ENCODE measurements at regions not wholly inside any gene's neighbourhood (a gene's known extent, or its start where the extent isn't known, plus 50 kb on each side); places are given as distances from the start of the nearest gene placed in this dataset.

DNA sequence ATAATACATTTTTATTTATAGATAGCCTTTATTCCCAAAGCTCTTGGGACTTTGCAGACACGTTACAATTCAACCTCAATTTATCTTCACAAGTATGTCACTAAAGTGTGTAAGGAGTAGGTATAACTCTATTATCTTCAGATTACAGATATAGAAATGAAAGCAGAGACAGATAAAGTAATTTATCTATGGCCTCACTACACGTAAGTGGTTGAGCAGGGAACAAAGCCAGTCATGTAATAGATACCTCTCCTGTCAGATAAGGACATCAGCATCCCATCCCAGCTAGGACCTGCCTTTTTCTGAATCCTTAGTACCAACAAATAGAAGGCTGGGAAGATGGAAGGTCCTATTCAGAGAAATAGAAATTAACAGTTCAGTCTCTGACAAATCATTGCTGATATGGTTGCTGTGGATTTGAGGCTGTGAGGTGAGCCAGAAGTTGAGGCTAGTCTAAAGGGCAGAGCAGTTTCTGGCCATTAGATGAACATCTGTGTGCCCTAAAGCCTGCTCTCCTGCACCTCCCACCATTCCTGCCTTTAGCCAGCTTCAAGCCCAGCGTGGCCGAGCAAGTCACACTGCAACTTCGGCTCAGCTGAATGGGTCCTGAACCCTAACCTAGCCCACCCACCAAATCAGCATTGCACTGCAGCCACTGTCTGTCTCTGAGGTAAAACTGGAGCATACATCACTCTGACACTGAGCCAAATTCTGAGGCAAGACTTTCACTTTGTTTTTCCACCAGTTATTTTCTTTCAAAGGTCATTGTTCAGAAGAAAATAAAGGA, 71.1 kb upstream of the PLEKHA5 start:
- H3K27ac ChIP-seq (ENCODE audit: low read depth, low read length), result no peak overlapping the region
- H3K9me3 ChIP-seq (ENCODE audit: low read length), result no peaks in the 10 kb centered on the region
- H3K9ac ChIP-seq (ENCODE audit: low read length), result no peak overlapping the region
- H3K36me3 ChIP-seq (ENCODE audit: insufficient read depth, low read length), result no peaks in the 10 kb centered on the region
- H3K4me3 ChIP-seq (ENCODE audit: low read depth in 1 of 2, low read length in 2 of 2), result no peak overlapping the region
- no peaks in the 10 kb centered on the region for H3K27me3 ChIP-seq (ENCODE audit: control insufficient read depth in 1 of 2, insufficient read depth in 2 of 2, low read length in 2 of 2)
- no peaks in the 10 kb centered on the region for H3K4me1 ChIP-seq (ENCODE audit: insufficient read depth, low read length)

DNA sequence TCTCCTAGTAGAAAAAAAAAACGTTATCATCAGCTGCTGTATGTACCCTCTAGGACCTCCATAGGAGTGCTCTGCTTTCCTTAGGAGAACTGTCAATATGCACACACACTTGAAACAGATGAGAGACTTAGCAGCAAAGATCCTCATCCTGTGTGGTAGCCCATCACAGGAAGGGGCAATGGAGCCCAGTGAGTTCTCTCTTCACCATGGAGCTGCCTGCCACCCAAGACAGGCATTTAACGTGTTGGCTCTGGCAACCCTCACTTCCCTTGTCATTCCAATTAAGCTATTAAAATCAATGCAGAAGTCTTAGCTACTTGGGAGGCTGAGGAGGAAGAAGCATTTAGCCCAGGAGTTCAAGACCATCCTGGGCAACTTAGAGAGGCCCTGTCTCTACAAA, 64.8 kb upstream of the PLEKHA5 start:
- Histone ChIP-seq H3K27ac (ENCODE audit: low read depth, low read length) (no peak overlapping the region), H3K4me3 (ENCODE audit: low read depth in 1 of 2, low read length in 2 of 2) (no peak overlapping the region), H3K27me3 (ENCODE audit: control insufficient read depth in 1 of 2, insufficient read depth in 2 of 2, low read length in 2 of 2) (no peaks in the 10 kb centered on the region), H3K36me3 (ENCODE audit: insufficient read depth, low read length) (no peaks in the 10 kb centered on the region), H3K9ac (ENCODE audit: low read length) (no peak overlapping the region), H3K4me1 (ENCODE audit: insufficient read depth, low read length) (no peaks in the 10 kb centered on the region), H3K9me3 (ENCODE audit: low read length) (no peaks in the 10 kb centered on the region)

DNA sequence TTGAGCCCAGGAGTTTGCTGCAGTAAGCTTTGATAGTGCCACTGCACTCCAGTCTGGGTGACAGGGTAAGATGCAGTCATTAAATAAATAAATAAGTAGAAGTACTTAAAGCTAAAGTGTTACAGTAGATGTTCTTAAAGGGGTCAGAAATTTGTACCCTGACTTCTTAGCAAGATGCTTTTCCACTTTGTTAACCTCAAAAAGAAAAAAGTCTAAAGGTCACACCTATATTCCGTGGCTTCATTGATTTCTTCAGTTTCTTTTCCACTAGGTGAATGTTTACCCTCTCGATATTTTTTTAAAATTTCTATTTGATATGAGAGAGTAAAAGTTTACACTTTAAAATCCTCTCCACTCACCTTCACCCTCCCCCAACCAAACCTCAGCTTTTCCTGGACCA, 64.3 kb upstream of the PLEKHA5 start:
- no peaks in the 10 kb centered on the region for H3K27me3 ChIP-seq (ENCODE audit: control insufficient read depth in 1 of 2, insufficient read depth in 2 of 2, low read length in 2 of 2)
- H3K36me3 ChIP-seq (ENCODE audit: insufficient read depth, low read length), result no peaks in the 10 kb centered on the region
- H3K4me3 ChIP-seq (ENCODE audit: low read depth in 1 of 2, low read length in 2 of 2), result no peak overlapping the region
- no peak overlapping the region for H3K9ac ChIP-seq (ENCODE audit: low read length)
- H3K4me1 ChIP-seq (ENCODE audit: insufficient read depth, low read length), result no peaks in the 10 kb centered on the region
- H3K27ac ChIP-seq (ENCODE audit: low read depth, low read length), result no peak overlapping the region
- no peaks in the 10 kb centered on the region for H3K9me3 ChIP-seq (ENCODE audit: low read length)

DNA sequence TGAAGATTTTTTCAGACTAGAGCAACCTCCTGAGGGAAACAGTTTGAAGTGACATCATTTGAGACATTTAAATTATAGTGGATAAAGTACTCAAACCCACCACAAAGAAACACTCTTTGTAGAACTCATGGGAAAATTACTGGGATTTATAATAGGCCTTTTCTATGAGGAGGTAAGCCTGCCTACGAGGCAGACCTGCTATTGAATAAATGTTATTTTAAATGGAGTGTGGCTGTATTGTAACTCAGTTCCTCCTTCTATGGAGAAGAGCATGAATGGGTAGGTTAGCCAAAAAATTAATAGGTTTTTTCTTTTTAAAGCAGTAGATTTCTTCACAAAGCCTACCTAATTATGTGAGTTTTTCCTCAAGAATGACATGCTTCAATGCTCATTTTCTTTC, 63.7 kb upstream of the PLEKHA5 start:
- H3K9ac ChIP-seq (ENCODE audit: low read length), result no peak overlapping the region
- H3K27me3 ChIP-seq (ENCODE audit: control insufficient read depth in 1 of 2, insufficient read depth in 2 of 2, low read length in 2 of 2), result no peaks in the 10 kb centered on the region
- no peak overlapping the region for H3K27ac ChIP-seq (ENCODE audit: low read depth, low read length)
- no peaks in the 10 kb centered on the region for H3K36me3 ChIP-seq (ENCODE audit: insufficient read depth, low read length)
- H3K4me3 ChIP-seq (ENCODE audit: low read depth in 1 of 2, low read length in 2 of 2), result no peak overlapping the region
- H3K4me1 ChIP-seq (ENCODE audit: insufficient read depth, low read length), result no peaks in the 10 kb centered on the region
- H3K9me3 ChIP-seq (ENCODE audit: low read length), result no peaks in the 10 kb centered on the region

DNA sequence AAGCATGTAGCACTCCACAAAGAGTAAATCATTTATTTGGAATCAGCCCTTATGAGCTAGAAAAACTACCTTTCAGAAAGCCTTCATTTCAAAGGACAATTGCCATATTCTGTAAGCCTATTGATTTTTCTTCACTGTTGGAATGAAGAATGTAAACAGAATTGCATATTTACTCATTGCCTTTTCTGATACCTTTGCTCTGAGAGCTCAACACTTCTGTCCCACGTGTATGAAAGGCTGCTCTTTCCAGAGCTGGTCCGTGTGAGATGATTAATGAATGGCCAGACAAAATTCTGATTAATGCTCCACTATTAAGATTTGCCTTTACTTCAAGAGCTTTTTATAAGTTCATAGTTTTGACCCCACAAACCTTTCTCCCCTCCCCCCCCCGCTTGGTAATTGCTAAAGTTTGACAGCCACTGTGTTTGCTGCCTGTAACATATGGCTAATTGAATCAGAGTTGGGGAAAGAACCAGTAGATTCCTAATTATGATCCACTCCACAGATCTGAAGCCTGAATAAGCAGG, 63.0 kb upstream of the PLEKHA5 start:
- Histone ChIP-seq H3K9me3 (ENCODE audit: low read length) (no peaks in the 10 kb centered on the region), H3K36me3 (ENCODE audit: insufficient read depth, low read length) (no peaks in the 10 kb centered on the region), H3K4me1 (ENCODE audit: insufficient read depth, low read length) (no peaks in the 10 kb centered on the region), H3K27me3 (ENCODE audit: control insufficient read depth in 1 of 2, insufficient read depth in 2 of 2, low read length in 2 of 2) (no peaks in the 10 kb centered on the region), H3K27ac (ENCODE audit: low read depth, low read length) (no peak overlapping the region), H3K9ac (ENCODE audit: low read length) (no peak overlapping the region), H3K4me3 (ENCODE audit: low read depth in 1 of 2, low read length in 2 of 2) (no peak overlapping the region)

DNA sequence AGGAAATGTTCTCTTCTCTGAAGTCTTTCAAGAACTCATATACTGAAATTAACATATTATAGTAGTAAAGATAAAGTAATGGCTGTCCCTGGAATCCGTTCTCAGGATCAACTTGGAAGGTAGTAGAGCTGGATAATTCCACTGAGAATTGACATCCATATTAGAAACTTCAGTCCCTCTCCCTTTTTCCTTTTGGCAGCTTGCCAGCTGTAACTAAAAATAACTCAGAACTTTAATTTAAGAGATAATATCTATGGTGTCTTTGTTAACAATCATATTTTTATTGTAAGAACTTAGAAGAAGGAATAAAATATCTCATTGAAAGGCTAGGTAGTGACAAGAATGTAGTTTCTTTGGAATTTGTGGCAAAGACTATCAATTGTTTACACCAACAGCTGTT, 61.4 kb upstream of the PLEKHA5 start:
- H3K4me3 ChIP-seq (ENCODE audit: low read depth in 1 of 2, low read length in 2 of 2), result no peak overlapping the region
- no peaks in the 10 kb centered on the region for H3K36me3 ChIP-seq (ENCODE audit: insufficient read depth, low read length)
- H3K9me3 ChIP-seq (ENCODE audit: low read length), result no peaks in the 10 kb centered on the region
- H3K4me1 ChIP-seq (ENCODE audit: insufficient read depth, low read length), result no peaks in the 10 kb centered on the region
- H3K9ac ChIP-seq (ENCODE audit: low read length), result no peak overlapping the region
- H3K27me3 ChIP-seq (ENCODE audit: control insufficient read depth in 1 of 2, insufficient read depth in 2 of 2, low read length in 2 of 2), result no peaks in the 10 kb centered on the region
- no peak overlapping the region for H3K27ac ChIP-seq (ENCODE audit: low read depth, low read length)

DNA sequence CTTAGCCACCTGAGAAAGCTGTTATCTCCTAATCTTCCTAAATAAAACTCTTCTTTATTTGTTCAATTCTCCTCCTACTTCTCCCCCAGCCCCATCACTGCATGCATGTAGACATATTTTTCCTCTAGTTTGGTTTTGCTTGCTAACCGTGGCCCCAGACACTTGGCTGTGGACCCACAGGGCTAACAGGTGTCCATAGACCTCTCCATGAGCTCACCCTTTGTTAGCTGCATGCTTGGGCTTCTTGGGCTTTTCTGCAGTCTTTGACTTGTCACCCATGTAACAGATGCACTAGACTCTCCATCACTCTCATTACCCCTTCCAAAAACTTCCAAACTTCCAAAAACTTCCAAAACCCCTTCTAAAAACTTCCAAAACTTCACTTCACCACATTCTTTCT, 59.2 kb upstream of the PLEKHA5 start:
- Histone ChIP-seq H3K36me3 (ENCODE audit: insufficient read depth, low read length) (no peaks in the 10 kb centered on the region), H3K9me3 (ENCODE audit: low read length) (no peaks in the 10 kb centered on the region), H3K27ac (ENCODE audit: low read depth, low read length) (no peak overlapping the region), H3K4me3 (ENCODE audit: low read depth in 1 of 2, low read length in 2 of 2) (no peak overlapping the region), H3K27me3 (ENCODE audit: control insufficient read depth in 1 of 2, insufficient read depth in 2 of 2, low read length in 2 of 2) (no peaks in the 10 kb centered on the region), H3K4me1 (ENCODE audit: insufficient read depth, low read length) (no peaks in the 10 kb centered on the region), H3K9ac (ENCODE audit: low read length) (no peak overlapping the region)

DNA sequence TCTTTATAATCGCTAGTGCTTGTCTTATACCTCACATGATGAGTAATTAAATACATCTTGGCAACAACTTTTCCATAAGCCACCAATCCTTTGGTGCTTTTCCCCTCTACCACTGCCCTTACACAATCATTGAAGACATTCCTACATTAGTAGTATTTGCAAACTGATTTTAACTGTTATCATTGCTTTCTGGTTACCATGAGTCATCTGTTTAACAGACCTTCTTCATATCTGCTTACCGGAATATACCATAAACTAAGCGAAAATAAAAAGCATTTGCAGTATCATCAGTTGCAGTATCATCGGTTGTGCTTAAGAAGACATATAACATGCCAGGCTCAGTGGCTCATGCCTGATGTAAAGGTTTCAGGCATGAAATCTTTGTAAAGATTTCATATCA, 54.8 kb upstream of the PLEKHA5 start:
- no peak overlapping the region for H3K9ac ChIP-seq (ENCODE audit: low read length)
- no peak overlapping the region for H3K4me3 ChIP-seq (ENCODE audit: low read depth in 1 of 2, low read length in 2 of 2)
- no peaks in the 10 kb centered on the region for H3K9me3 ChIP-seq (ENCODE audit: low read length)
- H3K4me1 ChIP-seq (ENCODE audit: insufficient read depth, low read length), result no peaks in the 10 kb centered on the region
- no peaks in the 10 kb centered on the region for H3K36me3 ChIP-seq (ENCODE audit: insufficient read depth, low read length)
- no peaks in the 10 kb centered on the region for H3K27me3 ChIP-seq (ENCODE audit: control insufficient read depth in 1 of 2, insufficient read depth in 2 of 2, low read length in 2 of 2)
- H3K27ac ChIP-seq (ENCODE audit: low read depth, low read length), result no peak overlapping the region

DNA sequence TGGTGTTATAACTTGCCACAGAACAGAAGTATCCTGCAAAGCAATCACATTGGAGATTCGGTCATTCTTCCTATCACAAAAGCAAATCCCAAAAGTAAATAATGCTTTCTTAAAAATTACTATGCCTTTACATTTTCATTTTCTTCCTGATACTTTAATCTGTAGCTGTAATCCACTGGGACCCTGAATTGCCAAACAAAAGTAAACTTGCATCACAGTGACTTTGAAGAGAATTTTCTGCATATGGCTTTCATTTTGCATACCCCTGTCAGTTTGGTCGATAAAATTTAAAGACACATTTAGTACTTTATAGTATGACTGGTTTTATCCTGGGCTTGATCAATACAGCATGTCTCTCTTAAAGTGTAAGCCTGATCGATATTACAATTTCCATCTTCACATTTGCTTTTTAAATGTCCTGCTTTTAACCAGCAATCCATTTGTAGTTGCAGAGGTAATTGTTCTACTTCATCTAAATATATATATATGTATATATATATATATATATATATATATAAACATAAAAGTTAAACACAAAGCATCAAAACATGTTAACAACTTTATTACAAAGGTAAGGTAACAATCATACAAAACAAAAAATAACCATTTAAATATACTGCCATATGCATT, 53.7 kb upstream of the PLEKHA5 start:
- Histone ChIP-seq H3K4me1 (ENCODE audit: insufficient read depth, low read length) (no peaks in the 10 kb centered on the region), H3K9me3 (ENCODE audit: low read length) (no peaks in the 10 kb centered on the region), H3K27me3 (ENCODE audit: control insufficient read depth in 1 of 2, insufficient read depth in 2 of 2, low read length in 2 of 2) (no peaks in the 10 kb centered on the region), H3K4me3 (ENCODE audit: low read depth in 1 of 2, low read length in 2 of 2) (no peak overlapping the region), H3K27ac (ENCODE audit: low read depth, low read length) (no peak overlapping the region), H3K36me3 (ENCODE audit: insufficient read depth, low read length) (no peaks in the 10 kb centered on the region), H3K9ac (ENCODE audit: low read length) (no peak overlapping the region)

All from muscle layer of colon (tissue), 2 donors.